ENCODE measurements at regions not wholly inside any gene's neighbourhood (a gene's known extent, or its start where the extent isn't known, plus 50 kb on each side); places are given as distances from the start of the nearest gene placed in this dataset.

DNA sequence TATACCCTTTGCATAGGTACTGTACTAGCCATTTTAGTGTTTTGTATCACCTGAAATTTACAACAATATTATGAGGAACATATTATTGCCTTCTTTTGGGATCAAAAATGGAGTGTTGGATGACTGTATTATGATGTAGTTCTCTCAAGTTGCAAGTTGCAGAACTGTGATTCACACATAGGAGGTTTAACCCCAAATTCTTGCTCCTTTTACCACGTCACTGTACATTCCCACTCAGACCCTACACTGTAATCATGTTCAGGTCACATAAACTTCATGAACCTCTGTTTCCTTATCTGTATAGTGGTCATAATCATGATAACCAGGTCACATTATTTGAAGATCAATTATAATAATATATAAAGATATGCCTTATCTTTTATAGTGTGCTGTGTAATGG, 925.1 kb upstream of the TENM4 start:
- peaks cover 0 to 15% of the 10 kb centered on the region in 2 donors for H3K9me3 Mint-ChIP-seq
- no peaks in the 10 kb centered on the region for H3K4me1 Mint-ChIP-seq
- ATAC-seq (no peak), DNase-seq (no peak)
- no peaks in the 10 kb centered on the region for H3K27me3 Mint-ChIP-seq
- H3K4me3 Mint-ChIP-seq: no peak overlapping the region
- no peak overlapping the region for H3K27ac Mint-ChIP-seq

DNA sequence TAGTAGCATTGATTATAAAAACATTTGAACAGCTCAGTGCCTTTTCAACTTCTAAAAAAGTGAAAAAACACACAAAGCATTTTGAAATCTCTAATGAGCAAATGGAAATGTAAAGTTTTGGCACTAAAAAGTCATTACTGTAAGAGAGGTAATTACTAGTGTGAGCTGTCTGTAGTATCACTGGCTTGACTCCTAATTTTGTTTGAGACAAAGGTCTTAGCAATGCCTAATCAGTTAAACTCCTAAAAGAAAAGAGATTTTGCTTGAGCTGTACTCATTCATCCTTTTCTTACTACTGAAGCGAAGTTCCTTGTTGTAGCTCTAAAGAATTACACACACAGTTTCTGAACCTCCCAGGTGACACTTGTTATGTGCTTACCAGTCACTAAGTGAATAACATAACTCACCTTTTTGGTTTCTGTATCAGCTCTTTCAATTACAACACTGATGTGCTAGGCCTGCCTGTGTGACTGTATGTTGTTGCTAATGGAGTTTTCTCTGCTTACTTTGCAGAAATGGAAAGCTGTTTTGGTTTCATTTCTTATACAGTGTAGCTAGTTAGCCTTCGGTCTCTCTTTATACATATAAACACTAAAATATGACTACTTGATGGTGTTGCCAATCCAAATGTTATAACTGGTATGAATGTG, 924.4 kb upstream of the TENM4 start:
- no peaks in the 10 kb centered on the region for H3K4me1 Mint-ChIP-seq
- peaks cover 0 to 18% of the 10 kb centered on the region in 2 donors for H3K9me3 Mint-ChIP-seq
- no peak overlapping the region for H3K4me3 Mint-ChIP-seq
- no peak for DNase-seq
- no peaks in the 10 kb centered on the region for H3K27me3 Mint-ChIP-seq
- no peak for ATAC-seq
- no peak overlapping the region for H3K27ac Mint-ChIP-seq

DNA sequence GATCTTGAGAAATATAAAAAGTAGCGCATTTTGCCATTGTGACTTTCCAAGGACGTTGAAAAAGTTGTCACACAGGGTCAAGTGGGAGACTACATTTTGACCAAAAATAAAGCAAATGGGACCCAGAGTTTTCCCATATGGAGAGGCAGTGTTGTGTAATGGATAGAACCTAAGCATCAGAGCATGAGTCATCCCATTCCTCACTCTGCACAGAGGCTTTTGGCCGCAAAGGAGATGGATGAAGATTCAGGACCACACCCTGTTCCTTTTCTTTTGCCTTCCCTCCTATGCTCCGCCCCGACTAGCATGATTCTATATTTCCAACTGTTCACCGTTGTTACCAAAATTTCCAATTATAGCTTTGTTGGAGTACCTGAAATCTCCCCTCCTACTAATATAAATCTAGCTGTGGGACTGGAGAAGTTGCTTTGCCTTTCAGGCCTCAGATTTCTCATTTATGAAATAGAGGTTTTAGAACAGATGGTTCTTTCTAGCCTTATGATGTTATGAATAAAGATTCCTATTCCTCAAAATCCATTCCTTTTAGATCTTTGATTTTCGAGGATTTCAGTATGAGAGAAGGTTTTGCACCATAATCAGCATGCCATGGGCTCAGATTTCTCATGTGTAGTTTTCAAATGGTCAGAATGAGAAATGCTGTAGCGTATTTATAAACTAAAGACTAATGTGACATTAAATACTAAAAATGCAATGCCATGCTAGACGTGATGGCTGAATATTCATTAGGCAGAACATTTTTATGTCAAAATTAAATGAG, 921.9 kb upstream of the TENM4 start:
- H3K27me3 Mint-ChIP-seq: no peaks in the 10 kb centered on the region
- no peak for ATAC-seq
- H3K4me1 Mint-ChIP-seq: no peaks in the 10 kb centered on the region
- no peak overlapping the region for H3K4me3 Mint-ChIP-seq
- no peak for DNase-seq
- H3K9me3 Mint-ChIP-seq: peaks cover 8 to 22% of the 10 kb centered on the region in 2 donors
- H3K27ac Mint-ChIP-seq: no peak overlapping the region

DNA sequence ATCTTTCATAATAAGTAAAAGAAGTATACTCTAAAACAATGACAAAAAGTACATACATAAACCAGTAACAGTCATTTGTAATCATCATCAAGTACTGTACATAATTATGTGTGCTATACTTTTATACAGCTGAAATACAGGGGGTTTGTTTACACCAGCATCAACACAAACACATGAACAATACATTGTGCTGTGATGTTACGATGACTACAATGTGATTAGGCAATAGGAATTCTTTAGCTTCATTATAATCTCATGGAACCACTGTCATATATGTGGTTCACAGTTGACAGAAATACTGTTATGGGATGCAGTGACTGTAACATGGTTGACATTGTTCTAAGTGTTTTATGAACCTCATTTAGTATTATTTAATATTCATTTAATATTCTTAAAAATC, 914.4 kb upstream of the TENM4 start:
- H3K27ac Mint-ChIP-seq: no peak overlapping the region
- no peaks in the 10 kb centered on the region for H3K27me3 Mint-ChIP-seq
- DNase-seq (no peak), ATAC-seq (no peak)
- no peak overlapping the region for H3K4me3 Mint-ChIP-seq
- peaks cover 22 to 27% of the 10 kb centered on the region in 2 donors for H3K9me3 Mint-ChIP-seq
- H3K4me1 Mint-ChIP-seq: no peaks in the 10 kb centered on the region

DNA sequence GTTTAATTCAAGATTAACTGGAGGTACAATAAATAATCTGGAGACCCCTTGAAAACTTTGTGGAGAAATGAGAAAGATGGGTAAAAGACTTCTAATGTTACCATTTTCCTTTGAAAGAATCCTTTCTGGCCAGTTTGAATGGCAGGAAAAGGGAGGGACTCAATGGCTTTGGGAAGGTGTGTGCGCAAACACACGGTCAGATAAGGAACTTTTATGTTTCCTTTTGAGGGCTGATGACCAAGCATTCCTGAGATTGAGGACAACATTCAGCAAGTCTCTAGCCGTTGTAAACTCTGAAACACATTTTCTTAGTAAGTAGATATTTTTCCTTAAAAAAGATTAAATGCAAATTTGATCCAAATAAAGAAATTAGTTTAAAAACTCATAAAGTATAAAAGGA, 909.7 kb upstream of the TENM4 start:
- no peak for ATAC-seq
- H3K27ac Mint-ChIP-seq: no peak overlapping the region
- H3K4me1 Mint-ChIP-seq: no peaks in the 10 kb centered on the region

DNA sequence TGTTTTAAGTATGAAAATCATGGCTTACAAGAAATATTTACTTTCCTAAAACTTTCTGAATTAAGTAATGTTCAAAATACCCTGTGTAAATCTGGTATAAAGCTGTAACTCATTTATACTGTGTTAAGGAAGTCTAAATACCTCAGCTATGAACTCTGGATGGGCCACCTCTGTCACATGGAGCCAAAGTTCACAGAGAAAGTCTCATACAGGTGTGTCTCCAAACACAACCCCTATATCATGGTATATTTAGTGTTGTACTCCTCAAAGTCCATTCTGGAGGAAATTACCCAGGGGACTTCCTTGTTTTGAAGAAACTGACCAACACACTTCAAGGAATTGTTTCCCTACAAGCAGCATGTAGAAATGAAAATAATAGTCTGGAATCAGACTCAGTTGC, 909.2 kb upstream of the TENM4 start:
- ATAC-seq: no peak
- Mint-ChIP-seq H3K27me3 (no peaks in the 10 kb centered on the region), H3K27ac (no peak overlapping the region), H3K4me3 (no peak overlapping the region), H3K9me3 (peaks cover 0 to 6% of the 10 kb centered on the region in 2 donors), H3K4me1 (no peaks in the 10 kb centered on the region)
- DNase-seq: no peak

More for the DNA sequence above, 909.7 kb upstream of the TENM4 start:
- Mint-ChIP-seq H3K9me3 (peaks cover 0 to 6% of the 10 kb centered on the region in 2 donors), H3K4me3 (no peak overlapping the region), H3K27me3 (no peaks in the 10 kb centered on the region)
- no peak for DNase-seq

DNA sequence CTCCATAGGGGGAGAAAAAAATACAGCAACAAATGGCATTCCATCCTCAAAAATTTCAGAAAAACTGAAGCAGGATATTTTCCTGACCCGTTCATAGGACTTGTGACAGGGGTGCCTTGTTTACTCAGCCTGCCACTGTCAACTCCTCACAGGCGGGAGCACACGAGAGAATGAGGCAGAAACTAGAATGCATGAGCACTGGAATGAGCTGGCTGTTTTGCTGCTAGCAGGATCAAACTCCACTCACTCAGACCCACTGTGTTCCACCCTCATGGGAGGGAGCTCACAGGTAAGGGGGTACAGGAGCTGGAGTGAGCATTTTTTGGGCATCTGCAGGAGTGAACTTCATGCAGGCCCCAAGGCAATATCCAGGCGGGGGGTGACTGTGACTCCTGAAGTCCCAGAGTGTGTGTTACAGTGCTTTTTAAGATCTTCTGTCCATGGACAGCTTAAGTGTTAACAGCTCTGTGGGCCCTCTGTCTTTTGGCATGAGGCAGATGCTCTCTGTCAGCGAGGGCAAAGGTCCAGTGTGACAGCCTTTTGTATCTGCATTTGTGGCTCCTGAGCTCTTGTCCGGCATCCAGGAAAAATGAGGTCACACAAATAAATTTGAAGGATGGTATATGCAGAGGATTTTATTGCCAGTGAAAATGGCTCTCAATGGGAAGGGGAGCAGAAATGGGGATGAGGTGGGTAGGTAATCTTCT, 905.7 kb upstream of the TENM4 start:
- no peak for DNase-seq
- Mint-ChIP-seq H3K9me3 (peaks cover 7% of the 10 kb centered on the region in 2 donors), H3K4me3 (no peak overlapping the region), H3K4me1 (no peaks in the 10 kb centered on the region), H3K27ac (no peak overlapping the region), H3K27me3 (no peaks in the 10 kb centered on the region)
- ATAC-seq: no peak

DNA sequence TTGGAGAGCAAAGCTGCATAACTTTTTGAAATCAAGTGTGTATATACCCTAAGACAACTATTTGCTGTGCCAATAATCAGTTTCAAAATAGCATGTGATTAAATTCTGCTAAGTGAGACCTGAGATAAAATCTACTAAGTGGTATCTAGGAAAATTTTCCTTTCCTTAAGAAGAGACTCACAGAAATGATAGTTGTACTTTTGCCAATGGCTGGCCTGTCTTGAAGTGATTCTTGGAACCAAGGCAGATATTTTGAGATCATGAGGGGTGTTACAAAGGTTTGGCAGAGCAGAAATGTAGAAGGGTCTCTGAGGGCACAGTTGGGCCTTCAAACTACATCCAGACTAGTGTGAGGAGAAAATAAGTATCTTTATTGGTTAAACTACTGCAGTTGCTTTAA, 902.6 kb upstream of the TENM4 start:
- no peak overlapping the region for H3K4me3 Mint-ChIP-seq
- DNase-seq: no peak
- H3K27ac Mint-ChIP-seq: no peak overlapping the region
- no peaks in the 10 kb centered on the region for H3K4me1 Mint-ChIP-seq
- peaks cover 7 to 8% of the 10 kb centered on the region in 2 donors for H3K9me3 Mint-ChIP-seq
- no peaks in the 10 kb centered on the region for H3K27me3 Mint-ChIP-seq
- ATAC-seq: no peak

DNA sequence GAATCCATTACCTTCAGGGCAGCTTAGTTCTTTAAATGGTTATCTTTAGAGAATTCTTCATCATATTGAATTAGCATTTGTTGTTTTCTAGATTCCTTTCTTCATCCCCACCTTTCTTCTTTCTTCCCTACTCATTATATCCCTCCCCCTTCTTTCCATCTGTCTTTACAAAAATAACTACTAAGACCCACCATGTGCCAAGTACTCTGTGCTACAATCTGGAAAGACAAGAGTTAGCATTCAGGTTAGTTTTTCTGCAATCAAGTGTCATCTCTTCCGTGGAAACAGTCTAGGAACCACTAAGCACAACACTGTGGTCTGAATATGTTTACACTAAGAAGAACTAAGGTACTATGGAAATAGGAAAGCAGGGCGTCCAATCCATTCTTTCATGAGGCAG, 897.4 kb upstream of the TENM4 start:
- no peak overlapping the region for H3K4me3 Mint-ChIP-seq
- peaks cover 5 to 13% of the 10 kb centered on the region in 2 donors for H3K9me3 Mint-ChIP-seq
- ATAC-seq (no peak), DNase-seq (no peak)
- no peaks in the 10 kb centered on the region for H3K27me3 Mint-ChIP-seq
- no peak overlapping the region for H3K27ac Mint-ChIP-seq
- no peaks in the 10 kb centered on the region for H3K4me1 Mint-ChIP-seq

DNA sequence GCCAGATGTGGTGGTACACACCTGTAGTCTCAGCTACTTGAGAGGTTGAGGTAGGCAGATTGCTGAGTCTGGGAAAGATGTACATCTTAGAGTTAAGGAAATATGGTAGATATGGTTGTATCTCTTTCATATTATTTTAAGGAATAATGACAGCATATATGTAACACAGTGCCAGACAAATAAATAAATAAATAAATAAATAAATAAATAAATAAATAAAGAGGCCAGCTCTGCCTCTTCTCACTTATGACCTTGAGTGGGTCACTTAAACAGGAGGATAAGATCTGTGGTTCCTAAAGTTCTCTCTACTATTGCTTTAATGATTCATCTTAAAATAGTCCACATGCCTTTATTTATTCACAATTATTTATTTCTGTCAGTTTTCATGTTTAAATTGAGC, 890.9 kb upstream of the TENM4 start:
- peaks cover 6 to 8% of the 10 kb centered on the region in 2 donors for H3K9me3 Mint-ChIP-seq
- no peak for ATAC-seq
- no peak for DNase-seq
- no peak overlapping the region for H3K4me3 Mint-ChIP-seq
- no peak overlapping the region for H3K27ac Mint-ChIP-seq
- H3K27me3 Mint-ChIP-seq: no peaks in the 10 kb centered on the region
- H3K4me1 Mint-ChIP-seq: no peaks in the 10 kb centered on the region

DNA sequence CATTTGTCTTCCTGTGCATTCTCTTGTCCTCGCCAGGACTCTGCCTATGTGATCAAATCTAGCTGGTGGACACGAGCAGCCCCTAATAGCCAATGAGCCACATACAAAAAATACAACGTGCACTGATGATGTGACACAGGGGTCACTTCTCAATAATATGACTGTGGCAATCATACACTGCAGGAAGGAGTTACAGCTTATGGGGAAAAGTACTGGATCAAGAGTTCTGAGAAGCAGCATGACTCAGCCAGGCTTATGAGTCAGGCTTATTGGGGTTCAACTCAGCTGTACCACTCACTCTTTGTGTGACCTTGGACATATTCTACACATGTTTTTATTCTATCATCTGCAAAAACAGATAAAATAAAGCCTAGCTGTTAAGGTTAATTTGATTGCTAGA, 889.4 kb upstream of the TENM4 start:
- Mint-ChIP-seq H3K9me3 (peaks cover 6 to 8% of the 10 kb centered on the region in 2 donors), H3K27me3 (no peaks in the 10 kb centered on the region), H3K27ac (no peak overlapping the region), H3K4me3 (no peak overlapping the region), H3K4me1 (no peaks in the 10 kb centered on the region)
- ATAC-seq (no peak), DNase-seq (no peak)

DNA sequence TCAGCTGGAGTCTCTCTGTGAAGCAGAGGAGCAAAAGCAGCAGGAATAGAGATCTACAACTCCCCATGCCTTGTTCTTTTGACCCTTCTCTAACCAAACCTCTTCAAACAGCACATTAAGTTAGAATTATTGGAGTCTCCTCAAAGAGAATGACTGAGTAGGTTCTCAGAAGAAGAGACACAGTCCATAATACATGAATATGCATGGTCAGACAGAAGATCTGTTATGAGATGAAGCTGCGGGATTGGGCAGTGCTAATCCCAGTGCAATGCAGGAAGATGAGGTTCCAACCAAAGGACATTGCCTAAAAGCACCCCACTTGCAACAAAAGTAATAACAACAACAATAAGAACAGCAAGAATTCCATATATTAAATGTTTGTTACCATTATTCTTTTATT, 887.9 kb upstream of the TENM4 start:
- no peaks in the 10 kb centered on the region for H3K4me1 Mint-ChIP-seq
- no peaks in the 10 kb centered on the region for H3K27me3 Mint-ChIP-seq
- H3K27ac Mint-ChIP-seq: no peak overlapping the region
- DNase-seq (no peak), ATAC-seq (no peak)
- H3K9me3 Mint-ChIP-seq: peaks cover 4 to 8% of the 10 kb centered on the region in 2 donors
- no peak overlapping the region for H3K4me3 Mint-ChIP-seq

DNA sequence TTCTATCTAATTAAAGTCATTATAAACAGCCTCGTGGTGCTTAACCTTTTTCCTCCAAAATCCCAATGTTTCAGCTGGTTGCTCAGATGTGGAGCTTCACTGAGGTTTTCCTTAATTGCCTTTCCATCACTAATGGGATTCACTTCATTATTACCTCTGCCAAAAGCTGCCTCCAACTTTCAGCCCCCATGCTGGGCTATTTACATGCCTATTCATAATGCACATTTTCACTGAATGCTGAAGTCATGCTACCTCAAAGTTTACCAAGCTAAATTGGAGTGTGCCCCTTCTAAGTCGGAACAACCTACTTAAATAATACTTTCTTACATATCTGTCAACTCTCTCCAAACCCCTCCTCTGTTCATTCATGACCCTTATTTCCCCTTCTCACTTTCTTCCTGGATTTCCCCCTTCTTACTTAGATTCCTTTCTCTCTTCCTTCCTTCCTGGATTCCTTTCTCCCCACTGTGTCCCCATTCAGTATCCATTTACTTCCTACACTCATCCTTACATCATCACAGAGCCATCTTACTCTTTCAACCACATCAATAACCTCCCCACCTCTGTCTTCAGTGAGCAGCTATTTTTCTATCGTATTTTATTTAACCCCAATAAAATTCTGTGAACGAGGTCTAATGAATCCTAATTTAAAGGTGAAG, 887.3 kb upstream of the TENM4 start:
- ATAC-seq (no peak), DNase-seq (no peak)
- H3K4me1 Mint-ChIP-seq: no peaks in the 10 kb centered on the region
- H3K27ac Mint-ChIP-seq: no peak overlapping the region
- no peak overlapping the region for H3K4me3 Mint-ChIP-seq
- H3K9me3 Mint-ChIP-seq: peaks cover 5 to 8% of the 10 kb centered on the region in 2 donors
- H3K27me3 Mint-ChIP-seq: no peaks in the 10 kb centered on the region

DNA sequence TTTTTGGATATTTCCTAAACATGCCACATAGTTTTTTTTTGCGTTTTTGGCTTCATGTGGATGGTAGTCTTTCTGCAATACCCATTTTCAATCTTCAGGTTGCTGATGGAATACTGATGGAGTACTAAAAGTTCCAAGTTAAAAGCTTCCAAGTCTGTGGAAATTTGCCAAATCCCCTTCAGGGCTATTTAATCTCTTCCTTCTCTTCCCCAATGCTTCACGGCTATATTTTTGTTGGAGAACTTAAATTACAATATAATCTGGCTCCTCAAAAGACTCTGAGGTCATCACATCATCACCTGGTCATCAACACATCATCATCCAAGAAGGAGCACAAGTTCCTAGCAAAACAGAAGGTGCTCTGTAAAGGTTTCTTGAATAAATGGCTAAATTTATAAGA, 881.0 kb upstream of the TENM4 start:
- H3K4me1 Mint-ChIP-seq: no peaks in the 10 kb centered on the region

DNA sequence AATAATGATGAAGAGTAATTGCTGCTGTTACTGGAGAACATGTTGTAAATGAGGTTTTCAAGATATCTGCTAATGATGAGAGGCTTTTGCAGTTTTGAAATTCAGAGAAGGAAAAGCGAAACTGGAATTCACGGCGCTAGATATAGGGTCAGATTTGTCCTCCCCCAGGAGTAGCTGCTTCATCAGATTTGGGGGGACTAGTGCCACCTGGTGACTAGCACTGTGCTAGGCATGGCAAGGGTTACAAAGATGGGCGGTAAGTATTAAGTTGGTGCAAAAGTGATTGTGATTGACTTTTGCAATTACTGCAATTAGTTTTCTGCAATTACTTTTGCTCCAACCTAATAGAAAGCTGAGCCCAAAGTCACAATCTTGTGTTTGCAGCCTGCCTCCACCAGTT, 879.9 kb upstream of the TENM4 start:
- H3K27ac Mint-ChIP-seq: no peak overlapping the region
- DNase-seq (no peak), ATAC-seq (no peak)
- H3K4me3 Mint-ChIP-seq: no peak overlapping the region
- H3K4me1 Mint-ChIP-seq: no peaks in the 10 kb centered on the region
- H3K9me3 Mint-ChIP-seq: peaks cover 14 to 17% of the 10 kb centered on the region in 2 donors
- no peaks in the 10 kb centered on the region for H3K27me3 Mint-ChIP-seq

More for the DNA sequence above, 881.0 kb upstream of the TENM4 start:
- H3K9me3 Mint-ChIP-seq: peaks cover 8 to 17% of the 10 kb centered on the region in 2 donors
- DNase-seq (no peak), ATAC-seq (no peak)
- no peaks in the 10 kb centered on the region for H3K27me3 Mint-ChIP-seq
- H3K4me3 Mint-ChIP-seq: no peak overlapping the region
- no peak overlapping the region for H3K27ac Mint-ChIP-seq

DNA sequence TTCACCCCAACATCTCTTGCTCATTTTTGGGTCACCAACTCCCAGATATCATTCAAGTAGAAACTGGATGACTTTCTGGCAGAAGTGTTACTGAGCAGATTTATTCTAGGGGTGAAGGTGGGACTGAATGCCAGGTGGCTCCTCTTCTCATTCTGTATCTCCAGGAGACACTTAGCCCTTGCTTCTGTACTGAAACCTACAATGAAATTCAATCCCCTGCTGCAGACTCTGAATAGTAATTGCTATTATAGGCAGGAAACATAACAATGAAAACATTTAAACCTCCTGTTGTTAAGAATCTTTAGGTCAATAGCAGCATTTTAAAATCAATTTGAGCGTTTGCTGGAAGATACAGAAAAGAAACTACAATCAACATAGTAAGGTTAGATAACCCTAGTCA, 879.4 kb upstream of the TENM4 start:
- no peak overlapping the region for H3K4me3 Mint-ChIP-seq

More for the DNA sequence above, 879.4 kb upstream of the TENM4 start:
- no peak for ATAC-seq
- Mint-ChIP-seq H3K27ac (no peak overlapping the region), H3K27me3 (no peaks in the 10 kb centered on the region), H3K4me1 (no peaks in the 10 kb centered on the region), H3K9me3 (peaks cover 15 to 17% of the 10 kb centered on the region in 2 donors)
- DNase-seq: no peak
